MCF 10A (cell line): ENCODE measurements at regions not wholly inside any gene's neighbourhood (a gene's known extent, or its start where the extent isn't known, plus 50 kb on each side); places are given as distances from the start of the nearest gene placed in this dataset.

Experiments
- BruUV-seq: library from RNA; stranded (reverse); fragments of 400-500 nt; replicated peaks from 2 replicates; lab custom pipeline; 2021; lab: Mats Ljungman, UMichigan
- CTCF ChIA-PET: fragments of 300-600 bp; sonication (Branson Sonifier 250); formaldehyde crosslinking; extraction: SDS; loops from one replicate; lab custom pipeline; 2021; ENCODE audit warnings: antibody characterized with exemption, inconsistent platforms; lab: Yijun Ruan, JAX
- POLR2A ChIA-PET: fragments of 300-600, 350-650 bp; sonication (Branson Sonifier 250); formaldehyde crosslinking; extraction: SDS; loops from one replicate; lab custom pipeline; 2020; ENCODE audit warnings: antibody characterized with exemption, inconsistent platforms; lab: Yijun Ruan, JAX
- DNase-seq: peaks from one replicate; pipeline ENCODE4 v3.0.0-alpha.2; 2018; ENCODE audit not compliant: unreplicated experiment
- H3K27ac Mint-ChIP-seq: one replicate; pipeline ENCODE4 v1.8.0; 2022; ENCODE audit warnings: mild to moderate bottlenecking, low read depth, mixed read lengths; ENCODE audit not compliant: unreplicated experiment
- H3K27me3 Mint-ChIP-seq: one replicate; pipeline ENCODE4 v1.8.0; 2022; ENCODE audit warnings: mixed read lengths; ENCODE audit not compliant: insufficient read depth, unreplicated experiment
- H3K36me3 Mint-ChIP-seq: one replicate; pipeline ENCODE4 v1.8.0; 2022; ENCODE audit warnings: mild to moderate bottlenecking, moderate library complexity, mixed read lengths; ENCODE audit not compliant: insufficient read depth, unreplicated experiment
- H3K4me1 Mint-ChIP-seq: one replicate; pipeline ENCODE4 v1.8.0; 2022; ENCODE audit warnings: mixed read lengths; ENCODE audit not compliant: insufficient read depth, unreplicated experiment
- H3K4me3 Mint-ChIP-seq: one replicate; pipeline ENCODE4 v1.8.0; 2022; ENCODE audit warnings: mild to moderate bottlenecking, moderate library complexity, mixed read lengths; ENCODE audit not compliant: unreplicated experiment
- H3K9me3 Mint-ChIP-seq: one replicate; pipeline ENCODE4 v1.8.0; 2022; ENCODE audit warnings: mixed read lengths; ENCODE audit not compliant: unreplicated experiment
- intact Hi-C: fragments of 100-400 bp; cut with micrococcal nuclease; formaldehyde crosslinking; loops from 2 replicates; pipeline ENCODE4 v1.14.1; 2022
- TF ChIP-seq, protein P1 (sequence below): fragments of 200-600 bp; IDR thresholded peaks from one replicate; pipeline ENCODE4 v1.8.0; 2022; ENCODE audit warnings: antibody characterized with exemption, mild to moderate bottlenecking; ENCODE audit not compliant: unreplicated experiment

DNA sequence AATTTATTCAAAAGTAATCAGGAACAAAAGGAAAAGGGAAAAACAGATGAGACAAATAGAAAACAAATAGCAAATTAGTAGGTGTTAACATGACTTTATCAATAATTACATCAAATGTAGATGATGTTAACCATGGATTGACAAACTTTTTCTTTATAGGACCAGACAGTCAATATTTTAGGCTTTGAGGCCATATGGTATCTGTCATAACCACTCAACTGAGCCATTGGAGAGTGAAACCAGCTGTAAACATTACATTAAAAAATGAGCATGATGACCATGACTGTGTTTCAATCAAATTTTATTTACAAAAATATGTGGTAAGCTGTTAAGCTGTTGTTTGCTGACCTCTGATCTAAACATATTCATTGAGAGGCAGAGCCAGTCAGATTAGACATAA, 118.5 kb upstream of the NWD2 start:
- Mint-ChIP-seq H3K4me1 (no peaks in the 10 kb centered on the region), H3K9me3 (no peaks in the 10 kb centered on the region), H3K36me3 (no peaks in the 10 kb centered on the region), H3K27me3 (no peaks in the 10 kb centered on the region), H3K4me3 (no peak overlapping the region), H3K27ac (no peak overlapping the region)
- ChIA-PET POLR2A (no interaction called here), CTCF (interaction anchor here (0.6 kb wide), 1 partner anchor 724 kb away, joined by 3 read pairs; no protein-coding TSS in a partner anchor)
- no TSS peak for BruUV-seq
- TF ChIP-seq, protein P1, sequence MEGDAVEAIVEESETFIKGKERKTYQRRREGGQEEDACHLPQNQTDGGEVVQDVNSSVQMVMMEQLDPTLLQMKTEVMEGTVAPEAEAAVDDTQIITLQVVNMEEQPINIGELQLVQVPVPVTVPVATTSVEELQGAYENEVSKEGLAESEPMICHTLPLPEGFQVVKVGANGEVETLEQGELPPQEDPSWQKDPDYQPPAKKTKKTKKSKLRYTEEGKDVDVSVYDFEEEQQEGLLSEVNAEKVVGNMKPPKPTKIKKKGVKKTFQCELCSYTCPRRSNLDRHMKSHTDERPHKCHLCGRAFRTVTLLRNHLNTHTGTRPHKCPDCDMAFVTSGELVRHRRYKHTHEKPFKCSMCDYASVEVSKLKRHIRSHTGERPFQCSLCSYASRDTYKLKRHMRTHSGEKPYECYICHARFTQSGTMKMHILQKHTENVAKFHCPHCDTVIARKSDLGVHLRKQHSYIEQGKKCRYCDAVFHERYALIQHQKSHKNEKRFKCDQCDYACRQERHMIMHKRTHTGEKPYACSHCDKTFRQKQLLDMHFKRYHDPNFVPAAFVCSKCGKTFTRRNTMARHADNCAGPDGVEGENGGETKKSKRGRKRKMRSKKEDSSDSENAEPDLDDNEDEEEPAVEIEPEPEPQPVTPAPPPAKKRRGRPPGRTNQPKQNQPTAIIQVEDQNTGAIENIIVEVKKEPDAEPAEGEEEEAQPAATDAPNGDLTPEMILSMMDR, result no peak
- intact Hi-C loops, result no loop called here
- no peak for DNase-seq

DNA sequence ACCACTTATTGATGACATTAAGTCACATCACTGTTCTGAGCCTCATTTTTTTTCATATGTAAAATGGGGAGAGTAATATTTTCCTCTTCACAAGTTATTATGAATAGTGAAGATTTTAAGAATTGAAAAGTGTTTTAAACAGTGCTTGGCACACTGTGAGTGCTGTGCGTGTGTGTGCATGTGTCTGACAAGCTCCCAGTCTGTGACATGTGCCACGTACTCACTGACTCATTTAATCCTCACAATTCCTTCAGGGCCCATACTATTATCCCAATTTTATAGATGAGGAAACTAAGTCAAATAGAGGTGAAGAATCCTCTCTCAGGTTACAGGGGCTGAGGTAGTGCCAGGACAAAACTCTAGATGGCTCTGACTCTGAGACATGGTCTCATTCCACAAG, 114.1 kb upstream of the NWD2 start:
- no TSS peak for BruUV-seq
- no peak overlapping the region for H3K27ac Mint-ChIP-seq
- CTCF ChIA-PET, result no interaction called here

DNA sequence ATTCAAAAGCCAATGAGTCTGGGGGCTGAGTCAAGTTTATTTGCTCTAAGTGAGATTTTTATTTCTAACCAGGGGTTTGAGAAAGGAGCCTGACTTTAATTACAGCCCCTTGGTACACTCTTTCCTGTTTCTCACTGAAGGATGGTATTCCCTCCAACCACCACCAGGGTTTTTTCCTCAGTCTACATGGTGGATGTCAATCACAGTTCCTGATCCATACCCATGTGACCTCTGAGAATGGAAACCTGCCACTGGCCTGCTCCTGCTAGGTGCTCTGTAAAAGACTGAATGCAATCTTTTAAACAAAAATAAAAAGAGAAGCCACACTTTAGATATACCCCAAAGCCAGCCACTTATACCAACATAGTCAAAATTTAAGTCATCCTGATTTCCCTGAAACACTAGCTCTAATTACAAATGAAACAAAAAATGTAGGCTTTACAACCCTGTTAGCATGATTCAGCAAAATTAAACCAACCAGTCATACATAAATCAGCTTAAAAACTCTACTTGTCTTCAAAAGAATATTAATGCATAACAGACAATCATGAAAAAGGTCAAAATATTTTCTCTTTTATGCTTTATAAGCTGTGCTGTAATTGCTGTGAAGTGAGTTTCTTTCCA, 112.1 kb upstream of the NWD2 start:
- no peaks in the 10 kb centered on the region for H3K36me3 Mint-ChIP-seq
- intact Hi-C loops, result no loop called here
- POLR2A ChIA-PET, result no interaction called here
- H3K27me3 Mint-ChIP-seq, result no peaks in the 10 kb centered on the region
- CTCF ChIA-PET, result interaction anchor here (0.8 to 1.6 kb wide), 2 partner anchors 11 to 19 kb away, joined by 3 to 4 read pairs; no protein-coding TSS in a partner anchor
- no TSS peak for BruUV-seq
- TF ChIP-seq, protein P1, result no peak
- H3K4me3 Mint-ChIP-seq, result no peak overlapping the region
- H3K27ac Mint-ChIP-seq, result no peak overlapping the region
- H3K9me3 Mint-ChIP-seq, result no peaks in the 10 kb centered on the region
- no peaks in the 10 kb centered on the region for H3K4me1 Mint-ChIP-seq
- DNase-seq, result no peak

More for the DNA sequence above, 114.1 kb upstream of the NWD2 start:
- intact Hi-C loops, result no loop called here
- peak; percentile 20 for DNase-seq
- TF ChIP-seq, protein P1, result no peak
- POLR2A ChIA-PET, result interaction anchor here (0.6 to 1.2 kb wide), 3 partner anchors 9 to 321 kb away, joined by 3 to 5 read pairs (median 3); no protein-coding TSS in a partner anchor
- H3K4me1 Mint-ChIP-seq, result no peaks in the 10 kb centered on the region
- H3K9me3 Mint-ChIP-seq, result no peaks in the 10 kb centered on the region
- H3K27me3 Mint-ChIP-seq, result no peaks in the 10 kb centered on the region
- no peak overlapping the region for H3K4me3 Mint-ChIP-seq
- H3K36me3 Mint-ChIP-seq, result no peaks in the 10 kb centered on the region

DNA sequence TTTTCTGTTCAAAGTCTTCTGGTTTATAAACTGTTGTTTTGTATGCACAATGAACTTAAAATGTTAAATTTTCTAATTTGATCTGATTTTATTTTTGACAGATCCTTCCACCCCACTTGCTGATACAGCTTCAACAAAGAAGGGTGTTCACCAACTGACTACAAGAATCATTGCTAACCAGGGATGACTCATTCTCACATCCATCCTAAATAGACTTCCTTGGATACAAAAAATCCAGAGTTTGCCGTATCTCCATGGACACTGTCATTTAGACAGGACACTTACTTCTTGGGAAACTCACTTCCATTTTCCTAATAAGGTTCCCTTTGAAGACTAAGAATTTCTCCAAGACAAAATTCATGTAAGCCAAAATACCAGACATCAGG, 111.6 kb upstream of the NWD2 start:
- H3K27me3 Mint-ChIP-seq, result no peaks in the 10 kb centered on the region
- H3K27ac Mint-ChIP-seq, result no peak overlapping the region
- ChIA-PET CTCF (interaction anchor here (1.6 kb wide), 1 partner anchor 20 kb away, joined by 4 read pairs; no protein-coding TSS in a partner anchor), POLR2A (no interaction called here)
- DNase-seq, result no peak
- intact Hi-C loops, result no loop called here
- no peak overlapping the region for H3K4me3 Mint-ChIP-seq
- no peaks in the 10 kb centered on the region for H3K9me3 Mint-ChIP-seq
- H3K36me3 Mint-ChIP-seq, result no peaks in the 10 kb centered on the region
- H3K4me1 Mint-ChIP-seq, result no peaks in the 10 kb centered on the region
- BruUV-seq, result no TSS peak
- TF ChIP-seq, protein P1, result no peak
